ENCODE measurements at regions not wholly inside any gene's neighbourhood (a gene's known extent, or its start where the extent isn't known, plus 50 kb on each side); places are given as distances from the start of the nearest gene placed in this dataset.

DNA sequence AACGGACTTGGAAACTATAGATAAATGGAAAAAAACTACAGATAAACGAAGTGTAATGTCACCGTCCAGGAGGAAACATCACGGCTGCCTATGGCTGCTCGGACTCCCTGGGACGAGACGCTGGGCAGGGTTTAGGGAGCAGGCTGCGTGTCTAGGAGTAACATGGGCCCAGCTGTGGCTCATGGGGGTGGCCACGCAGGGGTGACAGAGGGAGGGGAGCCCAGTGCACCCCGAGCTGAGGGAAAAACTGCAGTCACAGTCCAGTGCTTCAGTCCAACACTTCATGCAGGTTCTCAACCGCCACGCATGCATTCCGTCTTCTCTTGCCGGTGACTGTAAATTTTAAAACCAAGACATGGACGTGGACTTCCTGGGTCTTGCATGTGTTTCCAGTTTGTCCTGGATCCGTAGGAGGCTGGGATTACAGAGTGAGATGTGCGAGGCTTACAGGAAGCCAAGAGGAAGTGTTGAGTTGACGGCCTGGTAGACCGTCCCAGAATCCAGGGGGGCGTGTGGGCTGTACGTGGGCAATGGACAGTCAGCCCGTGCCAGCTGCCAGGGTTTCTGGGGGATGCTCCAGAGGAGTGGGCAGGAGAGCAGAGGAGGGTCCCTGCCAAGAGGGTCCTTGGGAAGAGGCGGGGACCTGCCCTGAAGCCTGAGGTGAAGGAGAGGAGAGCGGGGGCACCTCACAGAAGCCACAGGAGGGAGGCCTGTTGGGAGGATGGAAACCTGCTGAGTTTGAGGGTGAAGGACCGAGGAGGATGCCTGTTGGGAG is 691.4 kb downstream of the BRD1 start:
- Histone ChIP-seq H3K27ac (ENCODE audit: low read depth) (no peak overlapping the region), H3K79me2 (replicated peaks; ENCODE audit: insufficient read depth) (no peaks in the 10 kb centered on the region), H3K9me2 (ENCODE audit: insufficient read depth) (no peaks in the 10 kb centered on the region), H3K4me2 (no peak overlapping the region), H3K4me3 (no peak overlapping the region; the same call in 1 of the 2 replicates), H3K4me1 (ENCODE audit: insufficient read depth) (no peaks in the 10 kb centered on the region), H3K27me3 (ENCODE audit: insufficient read depth) (no peaks in the 10 kb centered on the region), H3F3A (replicated peaks; ENCODE audit: low read depth) (no peaks in the 10 kb centered on the region), H2AFZ (no peak overlapping the region), H4K20me1 (replicated peaks; ENCODE audit: insufficient read depth) (no peaks in the 10 kb centered on the region), H3K36me3 (ENCODE audit: insufficient read depth) (peaks cover 8% of the 10 kb centered on the region; the same call in 1 of the 2 replicates)
- H3K4me3 Mint-ChIP-seq = no peak overlapping the region
- ATAC-seq (no peak), DNase-seq (ENCODE audit: low spot score) (no peak)
- peaks cover 2% of the 10 kb centered on the region; the same call in 1 of the 3 replicates for H3K9me3 Mint-ChIP-seq
- TF ChIP-seq, protein P1, sequence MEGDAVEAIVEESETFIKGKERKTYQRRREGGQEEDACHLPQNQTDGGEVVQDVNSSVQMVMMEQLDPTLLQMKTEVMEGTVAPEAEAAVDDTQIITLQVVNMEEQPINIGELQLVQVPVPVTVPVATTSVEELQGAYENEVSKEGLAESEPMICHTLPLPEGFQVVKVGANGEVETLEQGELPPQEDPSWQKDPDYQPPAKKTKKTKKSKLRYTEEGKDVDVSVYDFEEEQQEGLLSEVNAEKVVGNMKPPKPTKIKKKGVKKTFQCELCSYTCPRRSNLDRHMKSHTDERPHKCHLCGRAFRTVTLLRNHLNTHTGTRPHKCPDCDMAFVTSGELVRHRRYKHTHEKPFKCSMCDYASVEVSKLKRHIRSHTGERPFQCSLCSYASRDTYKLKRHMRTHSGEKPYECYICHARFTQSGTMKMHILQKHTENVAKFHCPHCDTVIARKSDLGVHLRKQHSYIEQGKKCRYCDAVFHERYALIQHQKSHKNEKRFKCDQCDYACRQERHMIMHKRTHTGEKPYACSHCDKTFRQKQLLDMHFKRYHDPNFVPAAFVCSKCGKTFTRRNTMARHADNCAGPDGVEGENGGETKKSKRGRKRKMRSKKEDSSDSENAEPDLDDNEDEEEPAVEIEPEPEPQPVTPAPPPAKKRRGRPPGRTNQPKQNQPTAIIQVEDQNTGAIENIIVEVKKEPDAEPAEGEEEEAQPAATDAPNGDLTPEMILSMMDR (conservative IDR thresholded peaks at IDR 0.05; ENCODE audit: low read depth in 2 of 2) = no peak
- no peak for TF ChIP-seq NANOG (IDR thresholded peaks at IDR 0.05; ENCODE audit: borderline replicate concordance)
- TF ChIP-seq STAT1 (IDR thresholded peaks at IDR 0.05; ENCODE audit: unreplicated experiment) = no peak
- TF ChIP-seq CREB1 (CRISPR knock-in tag; IDR thresholded peaks at IDR 0.05; ENCODE audit: low read depth) = no peak
- no peak for TF ChIP-seq JUNB (IDR thresholded peaks at IDR 0.05; ENCODE audit: unreplicated experiment)
- TF ChIP-seq, protein P2, sequence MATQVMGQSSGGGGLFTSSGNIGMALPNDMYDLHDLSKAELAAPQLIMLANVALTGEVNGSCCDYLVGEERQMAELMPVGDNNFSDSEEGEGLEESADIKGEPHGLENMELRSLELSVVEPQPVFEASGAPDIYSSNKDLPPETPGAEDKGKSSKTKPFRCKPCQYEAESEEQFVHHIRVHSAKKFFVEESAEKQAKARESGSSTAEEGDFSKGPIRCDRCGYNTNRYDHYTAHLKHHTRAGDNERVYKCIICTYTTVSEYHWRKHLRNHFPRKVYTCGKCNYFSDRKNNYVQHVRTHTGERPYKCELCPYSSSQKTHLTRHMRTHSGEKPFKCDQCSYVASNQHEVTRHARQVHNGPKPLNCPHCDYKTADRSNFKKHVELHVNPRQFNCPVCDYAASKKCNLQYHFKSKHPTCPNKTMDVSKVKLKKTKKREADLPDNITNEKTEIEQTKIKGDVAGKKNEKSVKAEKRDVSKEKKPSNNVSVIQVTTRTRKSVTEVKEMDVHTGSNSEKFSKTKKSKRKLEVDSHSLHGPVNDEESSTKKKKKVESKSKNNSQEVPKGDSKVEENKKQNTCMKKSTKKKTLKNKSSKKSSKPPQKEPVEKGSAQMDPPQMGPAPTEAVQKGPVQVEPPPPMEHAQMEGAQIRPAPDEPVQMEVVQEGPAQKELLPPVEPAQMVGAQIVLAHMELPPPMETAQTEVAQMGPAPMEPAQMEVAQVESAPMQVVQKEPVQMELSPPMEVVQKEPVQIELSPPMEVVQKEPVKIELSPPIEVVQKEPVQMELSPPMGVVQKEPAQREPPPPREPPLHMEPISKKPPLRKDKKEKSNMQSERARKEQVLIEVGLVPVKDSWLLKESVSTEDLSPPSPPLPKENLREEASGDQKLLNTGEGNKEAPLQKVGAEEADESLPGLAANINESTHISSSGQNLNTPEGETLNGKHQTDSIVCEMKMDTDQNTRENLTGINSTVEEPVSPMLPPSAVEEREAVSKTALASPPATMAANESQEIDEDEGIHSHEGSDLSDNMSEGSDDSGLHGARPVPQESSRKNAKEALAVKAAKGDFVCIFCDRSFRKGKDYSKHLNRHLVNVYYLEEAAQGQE (IDR thresholded peaks at IDR 0.05; ENCODE audit: unreplicated experiment) = no peak
- TF ChIP-seq POLR2AphosphoS5 (IDR thresholded peaks at IDR 0.05; ENCODE audit: low read depth) = no peak
- TF ChIP-seq ZNF331 (CRISPR knock-in tag; IDR thresholded peaks at IDR 0.05; ENCODE audit: low read depth) = no peak
- TF ChIP-seq, protein P3, sequence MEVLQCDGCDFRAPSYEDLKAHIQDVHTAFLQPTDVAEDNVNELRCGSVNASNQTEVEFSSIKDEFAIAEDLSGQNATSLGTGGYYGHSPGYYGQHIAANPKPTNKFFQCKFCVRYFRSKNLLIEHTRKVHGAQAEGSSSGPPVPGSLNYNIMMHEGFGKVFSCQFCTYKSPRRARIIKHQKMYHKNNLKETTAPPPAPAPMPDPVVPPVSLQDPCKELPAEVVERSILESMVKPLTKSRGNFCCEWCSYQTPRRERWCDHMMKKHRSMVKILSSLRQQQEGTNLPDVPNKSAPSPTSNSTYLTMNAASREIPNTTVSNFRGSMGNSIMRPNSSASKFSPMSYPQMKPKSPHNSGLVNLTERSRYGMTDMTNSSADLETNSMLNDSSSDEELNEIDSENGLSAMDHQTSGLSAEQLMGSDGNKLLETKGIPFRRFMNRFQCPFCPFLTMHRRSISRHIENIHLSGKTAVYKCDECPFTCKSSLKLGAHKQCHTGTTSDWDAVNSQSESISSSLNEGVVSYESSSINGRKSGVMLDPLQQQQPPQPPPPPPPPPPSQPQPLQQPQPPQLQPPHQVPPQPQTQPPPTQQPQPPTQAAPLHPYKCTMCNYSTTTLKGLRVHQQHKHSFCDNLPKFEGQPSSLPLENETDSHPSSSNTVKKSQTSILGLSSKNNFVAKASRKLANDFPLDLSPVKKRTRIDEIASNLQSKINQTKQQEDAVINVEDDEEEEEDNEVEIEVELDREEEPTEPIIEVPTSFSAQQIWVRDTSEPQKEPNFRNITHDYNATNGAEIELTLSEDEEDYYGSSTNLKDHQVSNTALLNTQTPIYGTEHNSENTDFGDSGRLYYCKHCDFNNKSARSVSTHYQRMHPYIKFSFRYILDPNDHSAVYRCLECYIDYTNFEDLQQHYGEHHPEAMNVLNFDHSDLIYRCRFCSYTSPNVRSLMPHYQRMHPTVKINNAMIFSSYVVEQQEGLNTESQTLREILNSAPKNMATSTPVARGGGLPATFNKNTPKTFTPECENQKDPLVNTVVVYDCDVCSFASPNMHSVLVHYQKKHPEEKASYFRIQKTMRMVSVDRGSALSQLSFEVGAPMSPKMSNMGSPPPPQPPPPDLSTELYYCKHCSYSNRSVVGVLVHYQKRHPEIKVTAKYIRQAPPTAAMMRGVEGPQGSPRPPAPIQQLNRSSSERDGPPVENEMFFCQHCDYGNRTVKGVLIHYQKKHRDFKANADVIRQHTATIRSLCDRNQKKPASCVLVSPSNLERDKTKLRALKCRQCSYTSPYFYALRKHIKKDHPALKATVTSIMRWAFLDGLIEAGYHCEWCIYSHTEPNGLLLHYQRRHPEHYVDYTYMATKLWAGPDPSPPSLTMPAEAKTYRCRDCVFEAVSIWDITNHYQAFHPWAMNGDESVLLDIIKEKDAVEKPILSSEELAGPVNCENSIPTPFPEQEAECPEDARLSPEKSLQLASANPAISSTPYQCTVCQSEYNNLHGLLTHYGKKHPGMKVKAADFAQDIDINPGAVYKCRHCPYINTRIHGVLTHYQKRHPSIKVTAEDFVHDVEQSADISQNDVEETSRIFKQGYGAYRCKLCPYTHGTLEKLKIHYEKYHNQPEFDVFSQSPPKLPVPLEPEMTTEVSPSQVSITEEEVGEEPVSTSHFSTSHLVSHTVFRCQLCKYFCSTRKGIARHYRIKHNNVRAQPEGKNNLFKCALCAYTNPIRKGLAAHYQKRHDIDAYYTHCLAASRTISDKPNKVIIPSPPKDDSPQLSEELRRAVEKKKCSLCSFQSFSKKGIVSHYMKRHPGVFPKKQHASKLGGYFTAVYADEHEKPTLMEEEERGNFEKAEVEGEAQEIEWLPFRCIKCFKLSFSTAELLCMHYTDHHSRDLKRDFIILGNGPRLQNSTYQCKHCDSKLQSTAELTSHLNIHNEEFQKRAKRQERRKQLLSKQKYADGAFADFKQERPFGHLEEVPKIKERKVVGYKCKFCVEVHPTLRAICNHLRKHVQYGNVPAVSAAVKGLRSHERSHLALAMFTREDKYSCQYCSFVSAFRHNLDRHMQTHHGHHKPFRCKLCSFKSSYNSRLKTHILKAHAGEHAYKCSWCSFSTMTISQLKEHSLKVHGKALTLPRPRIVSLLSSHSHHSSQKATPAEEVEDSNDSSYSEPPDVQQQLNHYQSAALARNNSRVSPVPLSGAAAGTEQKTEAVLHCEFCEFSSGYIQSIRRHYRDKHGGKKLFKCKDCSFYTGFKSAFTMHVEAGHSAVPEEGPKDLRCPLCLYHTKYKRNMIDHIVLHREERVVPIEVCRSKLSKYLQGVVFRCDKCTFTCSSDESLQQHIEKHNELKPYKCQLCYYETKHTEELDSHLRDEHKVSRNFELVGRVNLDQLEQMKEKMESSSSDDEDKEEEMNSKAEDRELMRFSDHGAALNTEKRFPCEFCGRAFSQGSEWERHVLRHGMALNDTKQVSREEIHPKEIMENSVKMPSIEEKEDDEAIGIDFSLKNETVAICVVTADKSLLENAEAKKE (CRISPR knock-in tag; IDR thresholded peaks at IDR 0.05) = no peak
- no peak for TF ChIP-seq ZNF114 (CRISPR knock-in tag; IDR thresholded peaks at IDR 0.05)
- no peaks in the 10 kb centered on the region for H3K27me3 Mint-ChIP-seq (ENCODE audit: insufficient read depth, low read depth, poor library complexity)
- H3K27ac Mint-ChIP-seq = 0 out of 2 replicates have a peak overlapping the region, but pooled peaks have one; percentile 12
- peaks cover 7% of the 10 kb centered on the region for H3K4me1 Mint-ChIP-seq
- H3K36me3 Mint-ChIP-seq (ENCODE audit: low read depth) = no peaks in the 10 kb centered on the region

All from GM23338 (cell line).